ENCODE measurements at regions not wholly inside any gene's neighbourhood (a gene's known extent, or its start where the extent isn't known, plus 50 kb on each side); places are given as distances from the start of the nearest gene placed in this dataset.

GRCh38 chr14:76926521-76927251 lies 100.5 kb downstream of the LRRC74A start:
- DNase-seq (ENCODE audit: low spot score), result no peak

DNA sequence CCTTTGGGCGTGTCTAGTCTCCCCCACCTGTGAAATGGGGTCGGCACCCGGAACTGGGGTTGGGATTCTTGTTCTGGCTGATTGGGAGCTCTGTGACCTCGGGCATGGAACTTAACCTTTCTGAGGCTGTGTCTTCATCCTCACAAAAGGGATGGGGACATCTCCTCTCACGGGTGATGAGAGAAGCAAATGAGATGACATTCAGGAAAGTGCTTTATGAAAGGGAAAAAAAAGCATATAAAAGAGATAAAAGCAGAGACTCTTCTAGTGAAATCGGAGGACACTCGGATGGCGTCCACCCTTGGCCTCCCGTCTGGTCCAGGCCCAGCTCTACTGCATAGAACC lies 98.9 kb downstream of the LRRC74A start:
- no peak for DNase-seq (ENCODE audit: low spot score)

- no peak for DNase-seq (ENCODE audit: low spot score)
Observed at GRCh38 chr14:76924371-76925096, 98.3 kb downstream of the LRRC74A start.

DNA sequence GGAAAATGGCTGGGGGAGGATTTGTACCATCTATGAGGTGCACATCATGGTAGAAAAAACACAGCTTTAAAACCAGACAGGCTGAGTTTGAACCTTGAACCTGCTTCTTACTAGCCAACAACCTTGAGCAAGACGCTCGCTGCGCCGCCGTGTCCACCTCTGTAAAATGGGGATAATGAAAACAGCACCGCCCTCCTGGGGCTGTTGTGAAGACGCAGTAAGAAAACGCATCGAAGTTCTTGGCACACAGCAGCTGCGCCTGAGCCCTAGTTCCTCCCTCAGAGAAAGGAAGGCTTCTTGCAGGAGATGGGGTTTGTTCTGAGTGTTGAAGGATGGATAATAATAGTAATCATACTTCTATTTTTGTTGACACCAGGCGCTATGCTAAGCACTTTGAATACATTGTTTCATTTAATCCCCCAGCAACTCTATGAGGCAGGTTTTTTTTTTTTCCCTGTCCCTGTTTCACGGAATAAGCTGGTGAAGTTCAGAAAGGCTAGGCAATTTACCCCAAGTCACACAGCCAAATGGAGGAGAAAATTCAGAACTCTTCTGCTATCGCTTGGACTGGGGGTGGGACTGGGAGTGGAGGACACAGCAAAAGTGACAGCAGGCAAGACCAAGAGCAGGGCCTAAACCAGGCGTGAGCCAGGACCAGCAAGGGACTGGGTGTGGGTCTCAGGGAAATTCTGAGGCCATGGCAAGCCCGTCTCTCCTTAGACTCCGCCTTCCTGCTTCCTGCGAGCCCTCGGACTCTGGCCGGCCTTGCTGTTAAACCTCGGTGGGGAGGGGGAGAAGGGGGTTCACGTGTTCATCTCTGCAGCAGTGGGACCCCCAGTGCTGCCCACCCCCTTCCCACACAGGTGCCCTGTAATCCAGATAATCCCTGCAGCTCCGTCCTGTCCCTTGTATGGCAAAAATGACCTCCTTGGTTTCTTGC lies 97.5 kb downstream of the LRRC74A start:
- DNase-seq (ENCODE audit: low spot score), result no peak

- DNase-seq (ENCODE audit: low spot score), result no peak
Observed at GRCh38 chr14:76922584-76922983, 96.4 kb downstream of the LRRC74A start.

GRCh38 chr14:76922092-76922491 lies 95.9 kb downstream of the LRRC74A start:
- DNase-seq (ENCODE audit: low spot score), result no peak

GRCh38 chr14:76921088-76921399 lies 94.8 kb downstream of the LRRC74A start:
- no peak for DNase-seq (ENCODE audit: low spot score)

GRCh38 chr14:76920331-76921087 lies 94.3 kb downstream of the LRRC74A start:
- DNase-seq (ENCODE audit: low spot score), result no peak

DNA sequence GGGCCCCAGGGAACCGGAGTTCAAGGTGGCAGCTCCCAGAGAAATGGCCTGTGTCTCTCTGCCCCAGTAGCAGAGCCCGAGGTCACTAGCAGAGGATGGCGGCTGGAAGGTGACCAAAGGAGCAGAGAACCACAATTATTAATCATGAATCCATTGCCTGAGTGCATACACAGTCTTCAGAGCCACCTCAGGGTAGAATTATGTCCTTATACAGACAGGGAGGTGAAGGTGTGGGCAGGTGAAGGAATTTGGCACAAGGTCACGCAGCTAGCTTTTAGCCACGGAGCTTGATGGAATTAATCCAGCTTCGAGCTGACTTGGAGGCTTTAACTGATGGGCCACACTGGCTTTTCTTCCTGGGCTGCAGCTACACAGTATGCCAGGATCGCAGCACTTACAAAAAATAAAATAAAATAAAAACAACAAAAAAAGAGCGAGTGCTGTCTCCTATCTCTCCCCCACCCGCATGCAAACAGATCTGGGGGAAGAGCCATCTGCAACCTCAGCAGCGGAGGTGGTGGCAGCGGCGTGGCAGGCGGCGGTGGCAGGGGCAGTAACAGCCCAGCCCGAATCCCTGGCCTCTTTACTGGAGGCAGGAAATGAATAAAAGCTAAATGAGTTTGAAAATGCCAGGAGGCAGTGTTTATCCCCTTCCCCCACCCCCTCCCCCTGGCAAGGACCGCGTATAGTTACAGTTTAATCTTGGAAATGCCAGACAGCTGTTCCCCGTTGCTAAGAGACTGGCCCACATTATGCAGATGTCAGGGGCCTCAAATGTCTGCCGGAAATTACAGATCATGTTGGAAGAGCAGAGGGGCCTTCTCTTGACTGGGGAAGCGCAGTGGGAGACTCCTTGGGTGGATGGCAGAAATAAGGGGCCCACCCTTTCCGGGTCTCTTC lies 93.5 kb downstream of the LRRC74A start:
- no peak for DNase-seq (ENCODE audit: low spot score)

Data from HuH-7.5 (cell line).